ENCODE measurements at regions not wholly inside any gene's neighbourhood (a gene's known extent, or its start where the extent isn't known, plus 50 kb on each side); places are given as distances from the start of the nearest gene placed in this dataset.

DNA sequence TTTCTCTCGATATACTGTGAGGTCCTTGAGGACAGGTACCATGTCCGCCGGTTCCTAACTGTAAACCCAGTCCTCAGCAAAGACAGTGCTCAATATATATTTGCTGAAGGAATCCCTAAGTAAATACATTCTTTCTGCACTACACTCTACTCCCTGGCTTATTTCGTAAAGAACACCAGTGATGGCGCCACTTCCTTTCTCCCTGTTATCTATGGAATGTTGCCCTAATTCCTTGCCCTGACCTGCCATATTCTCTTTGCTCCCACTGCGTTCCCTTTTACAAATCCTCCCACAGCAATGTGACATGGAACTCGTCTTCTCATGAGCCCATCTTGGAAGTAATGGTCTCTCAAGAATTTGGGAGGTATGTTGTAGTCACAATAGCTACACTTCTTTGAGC, 507.4 kb upstream of the COBL start:
- TF ChIP-seq, protein P1, sequence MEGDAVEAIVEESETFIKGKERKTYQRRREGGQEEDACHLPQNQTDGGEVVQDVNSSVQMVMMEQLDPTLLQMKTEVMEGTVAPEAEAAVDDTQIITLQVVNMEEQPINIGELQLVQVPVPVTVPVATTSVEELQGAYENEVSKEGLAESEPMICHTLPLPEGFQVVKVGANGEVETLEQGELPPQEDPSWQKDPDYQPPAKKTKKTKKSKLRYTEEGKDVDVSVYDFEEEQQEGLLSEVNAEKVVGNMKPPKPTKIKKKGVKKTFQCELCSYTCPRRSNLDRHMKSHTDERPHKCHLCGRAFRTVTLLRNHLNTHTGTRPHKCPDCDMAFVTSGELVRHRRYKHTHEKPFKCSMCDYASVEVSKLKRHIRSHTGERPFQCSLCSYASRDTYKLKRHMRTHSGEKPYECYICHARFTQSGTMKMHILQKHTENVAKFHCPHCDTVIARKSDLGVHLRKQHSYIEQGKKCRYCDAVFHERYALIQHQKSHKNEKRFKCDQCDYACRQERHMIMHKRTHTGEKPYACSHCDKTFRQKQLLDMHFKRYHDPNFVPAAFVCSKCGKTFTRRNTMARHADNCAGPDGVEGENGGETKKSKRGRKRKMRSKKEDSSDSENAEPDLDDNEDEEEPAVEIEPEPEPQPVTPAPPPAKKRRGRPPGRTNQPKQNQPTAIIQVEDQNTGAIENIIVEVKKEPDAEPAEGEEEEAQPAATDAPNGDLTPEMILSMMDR (IDR thresholded peaks at IDR 0.05; ENCODE audit: low read length), result no peak
- TF ChIP-seq EZH2 (IDR thresholded peaks at IDR 0.05; ENCODE audit: borderline replicate concordance, low read length), result no peak

Data from OCI-LY1 (cell line).